ENCODE measurements at regions not wholly inside any gene's neighbourhood (a gene's known extent, or its start where the extent isn't known, plus 50 kb on each side); places are given as distances from the start of the nearest gene placed in this dataset.

- TF ChIP-seq FOSL1 (IDR thresholded peaks at IDR 0.05; ENCODE audit: insufficient read depth, low read depth, low read length) (no peak), POLR2AphosphoS5 (IDR thresholded peaks at IDR 0.05; ENCODE audit: low read depth, low read length) (no peak), CTCF (IDR thresholded peaks at IDR 0.05; ENCODE audit: control extremely low read depth in 1 of 3, insufficient read depth in 1 of 3, low read depth in 1 of 3, low read length in 3 of 3) (no peak), POLR2A (IDR thresholded peaks at IDR 0.05; ENCODE audit: control extremely low read depth in 1 of 2, low read depth in 2 of 2, low read length in 2 of 2) (no peak), BRCA1 (IDR thresholded peaks at IDR 0.05; ENCODE audit: low read depth, low read length) (no peak), RNF2 (IDR thresholded peaks at IDR 0.05; ENCODE audit: borderline replicate concordance, low read depth, low read length, missing control alignments, poor library complexity, severe bottlenecking) (no peak), JUN (IDR thresholded peaks at IDR 0.05; ENCODE audit: low read depth, low read length) (no peak), BCL11A (IDR thresholded peaks at IDR 0.05; ENCODE audit: low read depth in 2 of 2, low read length in 2 of 2) (no peak), RAD21 (IDR thresholded peaks at IDR 0.05 in 1 of 2, conservative IDR thresholded peaks at IDR 0.05 in 1 of 2; ENCODE audit: low read depth in 2 of 2, low read length in 2 of 2) (no peak), TAF1 (IDR thresholded peaks at IDR 0.05; ENCODE audit: low read depth, low read length) (no peak), TEAD4 (IDR thresholded peaks at IDR 0.05; ENCODE audit: low read depth, low read length) (no peak), BACH1 (IDR thresholded peaks at IDR 0.05; ENCODE audit: low read length) (no peak), RFX5 (IDR thresholded peaks at IDR 0.05; ENCODE audit: borderline replicate concordance, low read depth, low read length) (no peak), KDM1A (IDR thresholded peaks at IDR 0.05; ENCODE audit: borderline replicate concordance, low read length) (no peak)
Measured at GRCh38 chr7:22633286-22633953, 93.6 kb upstream of the IL6 start.
